ENCODE measurements at regions not wholly inside any gene's neighbourhood (a gene's known extent, or its start where the extent isn't known, plus 50 kb on each side); places are given as distances from the start of the nearest gene placed in this dataset.
A peak's percentile ranks its signal among the peaks of the same experiment; 100 is the strongest.

DNA sequence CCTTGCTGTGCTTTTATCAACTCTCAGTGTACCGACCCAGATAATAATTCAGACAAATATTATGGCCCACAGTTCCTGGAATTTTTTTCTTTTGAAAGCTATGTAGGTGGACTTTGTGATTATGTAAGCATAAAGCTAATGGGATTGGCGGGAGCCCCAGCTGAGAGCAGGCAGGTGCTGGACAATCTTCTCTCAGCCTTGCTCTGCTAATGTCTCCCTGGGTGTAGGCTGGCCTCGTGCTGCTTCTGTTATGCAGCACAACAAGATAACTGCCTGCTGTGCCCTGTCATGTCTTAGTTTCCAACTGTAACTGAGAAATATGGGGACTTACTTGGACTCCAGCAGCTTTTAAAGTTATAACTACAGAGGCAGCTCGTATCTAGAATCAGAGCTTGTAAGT, 415.0 kb downstream of the PDCD6IP start:
- DNase-seq (ENCODE audit: low read depth, low spot score) (peak; percentile 11), FAIRE-seq (no peak)
- Histone ChIP-seq H3K4me3 (replicated peaks in 1 of 3; ENCODE audit: insufficient read depth in 1 of 3, low read depth in 1 of 3, low read length in 3 of 3) (no peak overlapping the region), H3K4me1 (ENCODE audit: control insufficient read depth, extremely low read depth, insufficient read depth, low read length) (peaks cover 35% of the 10 kb centered on the region), H3K4me2 (ENCODE audit: insufficient read depth, low read length) (no peak overlapping the region), H3K9ac (replicated peaks; ENCODE audit: extremely low read depth, insufficient read depth, low read length) (no peak overlapping the region), H3K36me3 (ENCODE audit: control insufficient read depth in 2 of 2, extremely low read depth in 1 of 2, insufficient read depth in 2 of 2, low read length in 2 of 2) (no peaks in the 10 kb centered on the region), H3K27me3 (ENCODE audit: control insufficient read depth in 2 of 2, insufficient read depth in 2 of 2, low read length in 2 of 2) (no peaks in the 10 kb centered on the region), H3K9me1 (replicated peaks; ENCODE audit: control insufficient read depth, extremely low read depth, insufficient read depth, low read length) (no peaks in the 10 kb centered on the region), H3K27ac (ENCODE audit: insufficient read depth, low read depth, low read length) (no peak overlapping the region), H2AFZ (ENCODE audit: low read depth, low read length) (peak overlapping the region; percentile 39), H4K20me1 (replicated peaks; ENCODE audit: control insufficient read depth, extremely low read depth, insufficient read depth, low read length) (no peaks in the 10 kb centered on the region), H3K9me3 (replicated peaks; ENCODE audit: control insufficient read depth, insufficient read depth, low read length) (no peaks in the 10 kb centered on the region), H3K79me2 (ENCODE audit: control insufficient read depth, insufficient read depth, low read length) (no peaks in the 10 kb centered on the region)
- CTCF ChIA-PET = interaction anchor here (0.6 to 3.1 kb wide), 4 partner anchors 9 to 107 kb away, joined by 3 to 13 read pairs (median 4); no protein-coding TSS in a partner anchor
- no TSS peak for BruUV-seq (replicated peaks)
- dilution Hi-C loops (cut with MboI; ENCODE audit: extremely low pct_ligation_motif_present, low sequenced_read_pairs) = no loop called here
- TF ChIP-seq POLR2AphosphoS5 (IDR thresholded peaks at IDR 0.05; ENCODE audit: insufficient read depth, low read depth, low read length) (no peak), GATA2 (IDR thresholded peaks at IDR 0.05; ENCODE audit: insufficient read depth, insufficient read length, low read depth, low read length) (no peak), MYC (IDR thresholded peaks at IDR 0.05; ENCODE audit: low read depth, low read length) (no peak), JUN (IDR thresholded peaks at IDR 0.05; ENCODE audit: borderline replicate concordance, insufficient read depth, insufficient read length, low read depth) (no peak), FOS (IDR thresholded peaks at IDR 0.05; ENCODE audit: borderline replicate concordance, insufficient read depth, low read length) (no peak)
- TF ChIP-seq, protein P1, sequence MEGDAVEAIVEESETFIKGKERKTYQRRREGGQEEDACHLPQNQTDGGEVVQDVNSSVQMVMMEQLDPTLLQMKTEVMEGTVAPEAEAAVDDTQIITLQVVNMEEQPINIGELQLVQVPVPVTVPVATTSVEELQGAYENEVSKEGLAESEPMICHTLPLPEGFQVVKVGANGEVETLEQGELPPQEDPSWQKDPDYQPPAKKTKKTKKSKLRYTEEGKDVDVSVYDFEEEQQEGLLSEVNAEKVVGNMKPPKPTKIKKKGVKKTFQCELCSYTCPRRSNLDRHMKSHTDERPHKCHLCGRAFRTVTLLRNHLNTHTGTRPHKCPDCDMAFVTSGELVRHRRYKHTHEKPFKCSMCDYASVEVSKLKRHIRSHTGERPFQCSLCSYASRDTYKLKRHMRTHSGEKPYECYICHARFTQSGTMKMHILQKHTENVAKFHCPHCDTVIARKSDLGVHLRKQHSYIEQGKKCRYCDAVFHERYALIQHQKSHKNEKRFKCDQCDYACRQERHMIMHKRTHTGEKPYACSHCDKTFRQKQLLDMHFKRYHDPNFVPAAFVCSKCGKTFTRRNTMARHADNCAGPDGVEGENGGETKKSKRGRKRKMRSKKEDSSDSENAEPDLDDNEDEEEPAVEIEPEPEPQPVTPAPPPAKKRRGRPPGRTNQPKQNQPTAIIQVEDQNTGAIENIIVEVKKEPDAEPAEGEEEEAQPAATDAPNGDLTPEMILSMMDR (IDR thresholded peaks at IDR 0.05; ENCODE audit: extremely low read depth in 1 of 2, insufficient read depth in 1 of 2, low read depth in 1 of 2, low read length in 2 of 2) = no peak
- POLR2A ChIA-PET = no interaction called here
- intact Hi-C loops (cut with micrococcal nuclease) = no loop called here

Measured in endothelial cell of umbilical vein (primary cell).